OCI-M1 (cell line): ENCODE measurements at regions not wholly inside any gene's neighbourhood (a gene's known extent, or its start where the extent isn't known, plus 50 kb on each side); places are given as distances from the start of the nearest gene placed in this dataset.

Experiments
- DNase-seq: peaks from one replicate; lab custom pipeline; 2025; lab: John Stamatoyannopoulos, UW

DNA sequence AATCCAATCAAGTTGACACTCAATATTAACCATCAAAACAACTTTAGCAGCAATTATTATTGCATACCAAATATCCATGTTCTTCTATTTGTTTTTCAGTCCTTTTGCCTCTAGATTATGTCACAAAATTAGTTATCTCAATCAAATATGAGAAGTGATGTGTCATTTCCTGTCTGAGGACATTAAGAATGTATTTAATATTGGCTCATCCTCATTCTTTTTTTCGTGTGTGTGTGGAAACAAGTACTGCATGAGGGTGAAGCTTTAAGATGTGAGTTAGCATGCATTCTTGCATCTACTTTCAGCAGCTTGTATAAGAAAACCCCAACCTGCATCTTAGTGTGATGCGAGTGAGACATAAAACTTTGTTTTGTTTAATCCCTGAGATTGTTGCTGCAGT, 301.4 kb downstream of the GRIA2 start:
- no peak for DNase-seq

DNA sequence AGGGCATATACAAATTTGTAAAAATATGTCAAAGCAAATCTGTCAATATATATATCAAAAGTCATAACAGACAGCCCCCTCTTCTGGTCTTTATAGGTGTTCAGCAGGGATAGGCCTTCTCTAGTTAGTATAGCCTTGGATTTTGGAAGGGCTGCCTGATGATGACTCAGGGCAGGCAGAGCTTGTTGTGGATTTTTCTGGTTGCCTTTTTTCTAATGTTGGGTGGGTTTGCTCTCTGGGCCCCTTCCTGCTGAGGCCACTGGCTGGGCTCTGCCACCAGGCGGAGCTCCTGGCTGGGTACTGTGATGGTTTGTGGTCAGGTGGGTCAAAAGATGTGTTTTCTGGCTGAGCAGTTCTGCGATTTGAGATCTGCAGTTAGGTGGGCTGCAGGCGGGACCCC, 294.2 kb downstream of the GRIA2 start:
- DNase-seq, result no peak

DNA sequence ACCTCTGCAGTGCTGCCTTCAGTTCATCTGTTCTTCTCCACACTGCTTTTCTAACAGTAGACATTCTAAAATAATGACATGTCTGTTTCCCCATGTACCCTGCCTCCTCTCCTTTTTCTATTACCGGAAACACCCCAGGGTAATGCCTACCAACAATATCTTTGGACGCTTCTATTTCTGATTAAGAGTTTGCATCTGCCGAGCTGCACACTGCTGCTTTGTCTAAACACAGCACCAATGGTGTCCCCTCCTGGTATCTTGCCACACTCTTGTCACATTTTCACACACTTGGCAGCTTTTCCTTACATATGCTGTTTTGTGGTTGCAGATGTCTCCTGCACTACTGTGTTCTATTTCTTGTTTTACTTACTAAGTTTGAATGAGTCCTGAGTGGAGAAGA, 288.8 kb downstream of the GRIA2 start:
- peak; percentile 34 for DNase-seq

DNA sequence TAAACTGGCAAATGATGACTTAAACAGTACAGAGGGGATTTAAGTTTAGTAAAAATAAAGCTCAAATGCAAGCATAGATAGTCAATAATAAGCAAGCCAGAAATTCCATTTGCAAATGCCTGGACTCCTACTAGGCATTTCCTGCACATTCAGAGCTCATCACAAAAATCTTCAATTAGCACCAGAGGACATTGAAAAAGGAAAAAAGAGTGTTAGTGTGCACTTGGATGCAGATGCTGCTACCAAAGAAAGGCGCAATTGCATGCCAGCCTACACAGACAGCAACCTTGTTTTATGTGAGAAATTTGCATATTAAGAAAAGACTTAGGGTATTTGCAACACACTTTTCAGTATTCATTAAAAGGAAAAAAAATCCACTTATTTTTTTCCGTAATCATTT, 282.1 kb downstream of the GRIA2 start:
- DNase-seq, result no peak

DNA sequence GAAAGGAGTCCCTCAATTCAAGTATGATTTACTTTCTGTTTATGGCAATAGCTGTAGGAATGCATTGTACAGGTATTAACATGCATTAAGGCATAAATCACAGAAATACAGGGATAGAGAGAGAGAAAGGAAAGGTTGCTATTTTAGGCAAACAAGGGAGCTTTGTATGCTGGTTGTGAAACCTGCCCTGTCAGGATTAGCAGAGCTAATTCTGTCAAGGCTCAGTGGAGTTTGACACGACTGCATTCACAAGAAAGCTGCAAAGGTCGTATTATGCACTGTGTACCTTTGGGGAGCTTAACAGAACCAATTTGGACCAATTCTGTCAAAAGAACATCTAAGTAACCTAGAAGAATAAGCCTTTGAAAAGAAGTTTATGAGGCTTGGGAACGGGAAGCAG, 239.3 kb downstream of the GRIA2 start:
- no peak for DNase-seq

DNA sequence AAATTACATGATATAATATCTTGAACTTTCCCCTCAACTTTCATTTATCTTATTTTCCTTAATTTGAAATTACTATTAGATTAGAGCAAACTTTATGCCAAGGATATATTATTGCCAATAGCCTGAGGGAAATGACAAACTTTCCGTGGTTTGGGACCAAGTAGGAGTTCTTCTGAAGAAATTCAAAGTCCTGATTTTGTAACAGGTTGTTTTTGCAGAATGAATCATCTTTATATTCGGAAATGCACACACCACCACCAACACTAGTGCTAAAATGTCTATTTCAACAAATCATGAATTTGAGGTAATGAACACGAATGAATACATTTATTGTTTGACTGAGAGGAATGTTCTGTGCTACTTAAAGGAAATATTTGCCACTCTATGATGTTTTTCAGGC, 226.7 kb downstream of the GRIA2 start:
- DNase-seq, result no peak

DNA sequence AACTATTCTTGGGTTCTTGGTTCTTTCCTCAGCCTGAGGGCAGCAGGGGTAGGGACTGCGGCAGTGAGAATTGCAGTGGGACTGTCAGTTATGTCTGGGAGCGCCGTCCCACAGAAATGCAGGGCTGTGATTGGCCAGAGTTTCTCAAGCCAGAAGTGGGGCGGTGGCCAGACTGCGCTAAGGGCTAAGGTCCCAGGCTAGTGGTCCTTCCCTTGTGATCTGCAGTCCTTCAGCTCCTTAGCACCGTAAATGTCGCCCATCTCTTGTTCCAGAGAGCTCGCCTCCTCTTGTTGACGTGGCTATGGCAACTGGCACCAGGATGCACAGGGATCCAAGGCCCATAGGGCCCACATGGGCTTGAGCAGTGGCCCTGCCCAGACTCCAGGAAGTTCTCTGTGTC, 223.5 kb downstream of the GRIA2 start:
- no peak for DNase-seq

DNA sequence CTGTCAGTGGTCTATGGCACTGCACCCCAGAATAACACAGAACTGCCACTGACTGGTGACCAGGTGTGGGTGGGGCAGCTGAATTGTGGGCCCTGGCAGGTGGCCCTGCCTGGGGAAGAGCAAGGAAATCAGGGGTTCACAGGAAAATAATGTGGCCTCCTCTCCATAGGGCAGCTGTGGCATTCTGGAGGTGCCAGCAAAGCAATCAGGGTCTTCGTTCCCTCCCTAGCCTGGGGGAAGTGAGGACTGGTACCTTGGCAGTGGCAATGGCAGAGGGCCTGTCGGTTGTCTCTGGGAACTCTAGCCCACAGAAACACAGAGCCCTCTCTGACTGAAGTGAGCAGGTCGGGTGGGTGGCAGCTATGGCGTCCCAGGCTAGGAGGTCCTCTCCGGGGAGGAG, 223.0 kb downstream of the GRIA2 start:
- DNase-seq, result no peak

DNA sequence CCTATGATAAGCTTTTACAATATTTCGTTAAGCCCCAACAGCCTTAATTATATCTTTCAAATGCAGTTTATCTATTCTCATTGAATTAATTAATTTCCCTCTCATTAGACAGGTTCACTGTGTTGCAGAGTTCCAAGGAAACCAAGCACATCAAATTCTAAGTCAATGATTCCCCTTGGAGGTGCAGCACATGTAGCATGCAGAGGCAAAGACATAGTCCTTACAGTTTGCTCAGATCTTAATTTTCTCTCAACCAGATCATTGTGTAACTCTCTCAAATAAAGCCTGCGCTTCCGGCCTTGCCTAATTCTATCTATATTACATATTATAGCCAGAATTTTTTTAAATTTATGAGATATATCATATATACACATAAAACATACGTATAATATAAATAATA, 205.4 kb downstream of the GRIA2 start:
- no peak for DNase-seq

DNA sequence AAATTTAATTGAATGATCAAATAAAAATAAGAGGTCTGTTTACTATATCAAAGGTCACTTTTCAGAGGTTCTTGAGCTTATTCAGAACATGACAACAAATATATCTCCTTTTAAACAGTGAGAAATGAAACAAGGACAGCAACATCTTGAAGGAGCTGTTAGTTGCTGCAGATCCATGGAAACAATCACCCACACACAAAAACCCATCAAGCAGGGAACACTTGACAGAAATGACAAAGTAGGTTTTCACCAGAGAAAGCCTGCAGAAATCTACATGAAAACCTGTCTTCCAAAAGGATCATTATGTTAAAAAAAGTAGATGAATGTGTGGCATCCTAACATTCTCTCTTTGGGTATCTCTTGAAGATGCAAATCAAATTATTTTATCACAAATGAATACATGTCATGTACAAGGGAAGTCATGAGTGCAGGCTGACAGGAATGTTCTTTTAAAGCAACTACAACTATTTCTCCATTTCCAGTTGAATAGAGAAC, 203.0 kb downstream of the GRIA2 start:
- DNase-seq, result no peak

DNA sequence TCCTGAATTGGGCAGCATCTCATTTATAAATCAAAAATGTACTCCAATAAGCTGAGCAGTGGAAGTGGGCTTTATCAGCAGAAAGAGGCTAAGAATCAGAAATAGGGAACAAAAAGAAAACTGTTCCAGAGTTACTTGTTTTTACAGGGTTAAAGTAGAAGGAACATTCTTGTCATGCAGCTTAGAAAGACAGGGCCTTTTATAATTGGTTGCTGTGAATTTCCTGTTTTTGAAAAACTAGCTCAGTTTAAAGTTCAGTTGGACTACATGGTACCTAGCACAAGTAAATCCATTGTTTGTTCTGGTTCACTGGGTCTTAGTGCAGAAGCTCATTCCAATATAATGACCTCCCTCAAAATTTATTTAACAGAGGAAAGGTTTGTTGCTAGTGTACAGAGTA, 200.8 kb downstream of the GRIA2 start:
- peak; percentile 16 for DNase-seq
